ENCODE measurements at regions not wholly inside any gene's neighbourhood (a gene's known extent, or its start where the extent isn't known, plus 50 kb on each side); places are given as distances from the start of the nearest gene placed in this dataset.

DNA sequence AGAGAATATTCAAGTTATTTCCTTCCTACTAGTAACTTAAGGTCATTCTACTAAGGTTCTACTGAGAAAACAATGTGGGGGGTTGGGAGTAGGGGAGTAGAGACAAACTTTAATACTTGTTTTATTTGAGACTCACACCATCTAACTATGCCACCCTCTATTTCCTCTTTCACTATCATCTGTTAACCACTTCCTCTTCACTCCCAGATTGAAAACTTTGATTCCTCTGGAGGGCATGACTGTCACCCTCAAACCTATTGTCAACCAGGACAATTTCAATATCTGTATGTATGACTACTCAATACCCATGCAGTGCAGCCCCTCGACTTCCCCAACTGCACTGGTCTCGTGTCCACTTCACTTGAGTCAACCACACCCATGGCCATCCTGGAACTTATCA lies 165.6 kb upstream of the POGK start:
- Histone ChIP-seq H4K8ac (ENCODE audit: extremely low read depth, insufficient read depth, low read length) (no peak overlapping the region), H3K23ac (ENCODE audit: insufficient read length) (no peak overlapping the region), H3K79me2 (ENCODE audit: control insufficient read depth in 1 of 2, insufficient read depth in 2 of 2, low read length in 2 of 2) (no peaks in the 10 kb centered on the region), H3K18ac (ENCODE audit: extremely low read depth, low read length) (no peak overlapping the region), H2AFZ (ENCODE audit: low read length) (no peak overlapping the region), H4K20me1 (replicated peaks in 1 of 2; ENCODE audit: control insufficient read depth in 1 of 2, insufficient read depth in 2 of 2, low read length in 2 of 2) (no peaks in the 10 kb centered on the region), H2AK5ac (ENCODE audit: low read depth, low read length) (no peak overlapping the region), H3K4ac (replicated peaks; ENCODE audit: insufficient read length, low read depth, low read length) (no peak overlapping the region), H2BK12ac (ENCODE audit: low read depth, low read length) (no peak overlapping the region), H3K9ac (replicated peaks in 1 of 4; ENCODE audit: extremely low read depth in 1 of 4, low read depth in 3 of 4, low read length in 3 of 4) (no peak overlapping the region), H2BK15ac (ENCODE audit: low read length) (no peak overlapping the region), H3K56ac (replicated peaks; ENCODE audit: insufficient read length, low read depth, low read length) (no peak overlapping the region), H3K27ac (ENCODE audit: low read depth, low read length) (no peak overlapping the region), H3K4me3 (ENCODE audit: extremely low read depth in 1 of 4, insufficient read depth in 2 of 4, low read depth in 3 of 4, low read length in 4 of 4) (no peak overlapping the region), H3K79me1 (ENCODE audit: low read depth, low read length) (no peaks in the 10 kb centered on the region), H2BK5ac (ENCODE audit: low read depth, low read length) (no peak overlapping the region), H3K23me2 (ENCODE audit: low read depth, low read length) (no peaks in the 10 kb centered on the region), H4K91ac (replicated peaks; ENCODE audit: insufficient read length, low read length) (no peak overlapping the region), H3K4me2 (ENCODE audit: insufficient read depth in 1 of 2, low read depth in 2 of 2, low read length in 2 of 2) (no peak overlapping the region), H3K27me3 (replicated peaks in 1 of 4; ENCODE audit: control insufficient read depth in 3 of 4, extremely low read depth in 1 of 4, insufficient read depth in 3 of 4, low read length in 3 of 4) (no peaks in the 10 kb centered on the region), H4K5ac (ENCODE audit: insufficient read length, low read depth, low read length) (no peak overlapping the region), H3K14ac (ENCODE audit: insufficient read length) (no peak overlapping the region), H2BK20ac (ENCODE audit: low read length) (no peak overlapping the region), H3K36me3 (ENCODE audit: control insufficient read depth in 2 of 4, insufficient read depth in 4 of 4, low read length in 3 of 4) (no peaks in the 10 kb centered on the region), H3K4me1 (replicated peaks in 1 of 4; ENCODE audit: control insufficient read depth in 3 of 4, insufficient read depth in 4 of 4, low read length in 3 of 4) (no peaks in the 10 kb centered on the region), H2BK120ac (replicated peaks; ENCODE audit: low read depth, low read length) (no peak overlapping the region), H3K9me3 (ENCODE audit: insufficient read depth in 2 of 2, low read depth in 1 of 2, low read length in 1 of 2) (no peaks in the 10 kb centered on the region)
- DNase-seq (ENCODE audit: low read depth in 1 of 2, low spot score in 2 of 2): no peak
- no peak for TF ChIP-seq CTCF (IDR thresholded peaks at IDR 0.05; ENCODE audit: control extremely low read depth in 1 of 3, insufficient read depth in 1 of 3, low read depth in 1 of 3, low read length in 3 of 3)
- TF ChIP-seq TAF1 (IDR thresholded peaks at IDR 0.05; ENCODE audit: low read depth, low read length): no peak
- TF ChIP-seq TEAD4 (IDR thresholded peaks at IDR 0.05; ENCODE audit: low read depth, low read length): no peak
- TF ChIP-seq CBX5 (IDR thresholded peaks at IDR 0.05; ENCODE audit: low read depth, low read length): no peak
- TF ChIP-seq BCL11A (IDR thresholded peaks at IDR 0.05; ENCODE audit: low read depth in 2 of 2, low read length in 2 of 2): no peak
- TF ChIP-seq SAP30 (IDR thresholded peaks at IDR 0.05; ENCODE audit: insufficient read depth, insufficient replicate concordance, low read length): no peak
- no peak for TF ChIP-seq CHD1 (IDR thresholded peaks at IDR 0.05; ENCODE audit: low read depth, low read length)
- no peak for TF ChIP-seq KDM1A (IDR thresholded peaks at IDR 0.05; ENCODE audit: borderline replicate concordance, low read length)
- WGBS, 2 experiments (ENCODE audit: extremely low coverage in 1 of 2, insufficient coverage in 1 of 2, insufficient read length in 1 of 2, insufficient replicate concordance in 2 of 2, low coverage in 1 of 2, low lambda C conversion rate in 2 of 2, missing lambda C conversion rate in 1 of 2): 89% methylated on average over 2 of the region's 2 CpGs; no CpG with 5 or more reads in 1 of the 2 experiments
- ChIA-PET CTCF (ENCODE audit: partially characterized antibody) (no interaction called here), POLR2A (ENCODE audit: partially characterized antibody) (no interaction called here)
- FAIRE-seq: no peak

All from H1 (cell line).